NCI-H2196 (cell line): ENCODE measurements at regions not wholly inside any gene's neighbourhood (a gene's known extent, or its start where the extent isn't known, plus 50 kb on each side); places are given as distances from the start of the nearest gene placed in this dataset.

Experiments used
- DNase-seq: peaks from one replicate; lab custom pipeline; 2025; ENCODE audit not compliant: unreplicated experiment; lab: John Stamatoyannopoulos, UW

GRCh38 chr20:39943336-39943735 lies 745.7 kb downstream of the MAFB start:
- no peak for DNase-seq

GRCh38 chr20:39941245-39941644 lies 747.8 kb downstream of the MAFB start:
- no peak for DNase-seq

GRCh38 chr20:39939241-39939865 lies 749.7 kb downstream of the MAFB start:
- no peak for DNase-seq

- no peak for DNase-seq
Measured at GRCh38 chr20:39936401-39936800, 752.6 kb downstream of the MAFB start.

GRCh38 chr20:39935901-39936300 lies 753.1 kb downstream of the MAFB start:
- no peak for DNase-seq

- DNase-seq: no peak
Measured at GRCh38 chr20:39916236-39916765, 772.7 kb downstream of the MAFB start.

GRCh38 chr20:39913274-39913673 lies 775.8 kb downstream of the MAFB start:
- no peak for DNase-seq

GRCh38 chr20:39911497-39911896 lies 777.5 kb downstream of the MAFB start:
- DNase-seq: no peak

- DNase-seq: no peak
Measured at GRCh38 chr20:39910536-39910935, 778.5 kb downstream of the MAFB start.

GRCh38 chr20:39909447-39909846 lies 779.6 kb downstream of the MAFB start:
- no peak for DNase-seq

GRCh38 chr20:39904476-39905112 lies 784.4 kb downstream of the MAFB start:
- DNase-seq: no peak

GRCh38 chr20:39903806-39904465 lies 785.1 kb downstream of the MAFB start:
- DNase-seq: no peak

GRCh38 chr20:39899881-39900280 lies 789.2 kb downstream of the MAFB start:
- DNase-seq: no peak

GRCh38 chr20:39898467-39898852 lies 790.6 kb downstream of the MAFB start:
- no peak for DNase-seq

- DNase-seq: no peak
Measured at GRCh38 chr20:39897781-39898466, 791.1 kb downstream of the MAFB start.

- no peak for DNase-seq
Measured at GRCh38 chr20:39897058-39897457, 792.0 kb downstream of the MAFB start.

- no peak for DNase-seq
Measured at GRCh38 chr20:39894067-39894466, 795.0 kb downstream of the MAFB start.

GRCh38 chr20:39893003-39893685 lies 795.9 kb downstream of the MAFB start:
- no peak for DNase-seq

- no peak for DNase-seq
Measured at GRCh38 chr20:39890697-39891096, 798.3 kb downstream of the MAFB start.

- no peak for DNase-seq
Measured at GRCh38 chr20:39888310-39888709, 800.7 kb downstream of the MAFB start.

- DNase-seq: no peak
Measured at GRCh38 chr20:39886650-39887190, 802.3 kb downstream of the MAFB start.
